Body of pancreas (tissue), 4 donors: ENCODE measurements at regions not wholly inside any gene's neighbourhood (a gene's known extent, or its start where the extent isn't known, plus 50 kb on each side); places are given as distances from the start of the nearest gene placed in this dataset.

ENCODE experiments used
- CTCF ChIP-seq, 7 experiments: fragments of 450-650 bp in 4 of 7; fragments of 200-600 bp in 3 of 7; sonication (generic) in 3 of 7; IDR thresholded peaks; one replicate each; pipeline ENCODE4 v1.5.1; 2016 to 2019; ENCODE audit warnings: antibody characterized with exemption in 7 of 7
- POLR2A ChIP-seq, 3 donors: fragments of 450-650 bp; IDR thresholded peaks; one replicate each; pipeline ENCODE4 v1.6.1; 2016; ENCODE audit warnings: antibody characterized with exemption in 3 of 3, mild to moderate bottlenecking in 2 of 3

- TF ChIP-seq POLR2A (IDR thresholded peaks at IDR 0.05) (no peak), CTCF (IDR thresholded peaks at IDR 0.05) (no peak)
Measured at GRCh38 chr3:159841766-159842165, 146.9 kb upstream of the IL12A start.
